ENCODE measurements at regions not wholly inside any gene's neighbourhood (a gene's known extent, or its start where the extent isn't known, plus 50 kb on each side); places are given as distances from the start of the nearest gene placed in this dataset.

DNA sequence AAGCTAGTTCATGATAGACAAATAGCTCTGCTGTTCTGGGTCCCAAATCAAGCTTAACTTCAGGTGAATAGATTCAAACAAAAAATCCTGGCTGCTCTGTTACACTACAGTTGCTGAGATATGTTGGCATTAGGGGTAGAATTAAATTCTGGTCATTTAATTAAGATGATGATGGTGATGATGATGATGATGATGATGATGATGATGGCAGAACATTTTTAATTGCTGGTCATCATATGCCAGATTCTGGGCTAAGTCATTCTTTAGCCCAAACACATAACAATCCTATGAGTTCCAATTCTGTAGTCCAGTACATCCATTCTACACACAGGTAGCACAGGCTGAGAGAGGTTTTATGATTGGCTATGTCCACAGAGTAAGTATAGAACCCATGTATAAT, 741.5 kb downstream of the STIM2 start:
- H3K4me1 ChIP-seq (ENCODE audit: insufficient read depth, low read length), result no peaks in the 10 kb centered on the region
- no peaks in the 10 kb centered on the region for H3K9me3 ChIP-seq (ENCODE audit: insufficient read depth, low read depth, low read length)
- no peaks in the 10 kb centered on the region for H4K20me1 ChIP-seq (ENCODE audit: insufficient read depth, low read length)
- no peaks in the 10 kb centered on the region for H3K27me3 Mint-ChIP-seq (ENCODE audit: low read depth, unreplicated experiment)
- TF ChIP-seq, protein P1, sequence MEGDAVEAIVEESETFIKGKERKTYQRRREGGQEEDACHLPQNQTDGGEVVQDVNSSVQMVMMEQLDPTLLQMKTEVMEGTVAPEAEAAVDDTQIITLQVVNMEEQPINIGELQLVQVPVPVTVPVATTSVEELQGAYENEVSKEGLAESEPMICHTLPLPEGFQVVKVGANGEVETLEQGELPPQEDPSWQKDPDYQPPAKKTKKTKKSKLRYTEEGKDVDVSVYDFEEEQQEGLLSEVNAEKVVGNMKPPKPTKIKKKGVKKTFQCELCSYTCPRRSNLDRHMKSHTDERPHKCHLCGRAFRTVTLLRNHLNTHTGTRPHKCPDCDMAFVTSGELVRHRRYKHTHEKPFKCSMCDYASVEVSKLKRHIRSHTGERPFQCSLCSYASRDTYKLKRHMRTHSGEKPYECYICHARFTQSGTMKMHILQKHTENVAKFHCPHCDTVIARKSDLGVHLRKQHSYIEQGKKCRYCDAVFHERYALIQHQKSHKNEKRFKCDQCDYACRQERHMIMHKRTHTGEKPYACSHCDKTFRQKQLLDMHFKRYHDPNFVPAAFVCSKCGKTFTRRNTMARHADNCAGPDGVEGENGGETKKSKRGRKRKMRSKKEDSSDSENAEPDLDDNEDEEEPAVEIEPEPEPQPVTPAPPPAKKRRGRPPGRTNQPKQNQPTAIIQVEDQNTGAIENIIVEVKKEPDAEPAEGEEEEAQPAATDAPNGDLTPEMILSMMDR (IDR thresholded peaks at IDR 0.05; ENCODE audit: insufficient read depth, low read depth, low read length), result no peak
- no peak for TF ChIP-seq EZH2 (IDR thresholded peaks at IDR 0.05; ENCODE audit: insufficient read depth, low read length)
- DNase-seq (ENCODE audit: low read depth), result no peak
- H3K4me3 Mint-ChIP-seq (ENCODE audit: unreplicated experiment), result no peak overlapping the region
- H2AFZ ChIP-seq (ENCODE audit: low read depth, low read length), result no peak overlapping the region
- peaks cover 2% of the 10 kb centered on the region for H3K9me3 Mint-ChIP-seq (ENCODE audit: unreplicated experiment)
- H3K27me3 ChIP-seq (ENCODE audit: insufficient read depth, low read length), result no peaks in the 10 kb centered on the region
- no peak overlapping the region for H3K4me3 ChIP-seq (ENCODE audit: insufficient read depth, low read depth, low read length)
- FAIRE-seq, result no peak
- no peaks in the 10 kb centered on the region for H3K36me3 Mint-ChIP-seq (ENCODE audit: low read depth, unreplicated experiment)
- no peak overlapping the region for H3K27ac Mint-ChIP-seq (ENCODE audit: unreplicated experiment)
- no peaks in the 10 kb centered on the region for H3K36me3 ChIP-seq (ENCODE audit: insufficient read depth, low read length)
- no peak overlapping the region for H3K27ac ChIP-seq (ENCODE audit: low read depth, low read length)
- H3K79me2 ChIP-seq (ENCODE audit: insufficient read depth, low read length), result no peaks in the 10 kb centered on the region
- no peak overlapping the region for H3K9ac ChIP-seq (ENCODE audit: low read length)
- no peak overlapping the region for H3K4me2 ChIP-seq (ENCODE audit: low read length)
- peaks cover 2% of the 10 kb centered on the region for H3K4me1 Mint-ChIP-seq (ENCODE audit: low read depth, unreplicated experiment)

GRCh38 chr4:27604692-27605091, 744.1 kb downstream of the STIM2 start:
- Mint-ChIP-seq H3K27ac (ENCODE audit: unreplicated experiment) (no peak overlapping the region), H3K4me1 (ENCODE audit: low read depth, unreplicated experiment) (no peaks in the 10 kb centered on the region), H3K4me3 (ENCODE audit: unreplicated experiment) (no peak overlapping the region), H3K36me3 (ENCODE audit: low read depth, unreplicated experiment) (no peaks in the 10 kb centered on the region), H3K9me3 (ENCODE audit: unreplicated experiment) (peaks cover 4% of the 10 kb centered on the region), H3K27me3 (ENCODE audit: low read depth, unreplicated experiment) (no peaks in the 10 kb centered on the region)
- Histone ChIP-seq H3K9ac (ENCODE audit: low read length) (no peak overlapping the region), H3K4me3 (ENCODE audit: insufficient read depth, low read depth, low read length) (no peak overlapping the region), H2AFZ (ENCODE audit: low read depth, low read length) (no peak overlapping the region), H3K36me3 (ENCODE audit: insufficient read depth, low read length) (no peaks in the 10 kb centered on the region), H4K20me1 (ENCODE audit: insufficient read depth, low read length) (no peaks in the 10 kb centered on the region), H3K9me3 (ENCODE audit: insufficient read depth, low read depth, low read length) (no peaks in the 10 kb centered on the region), H3K27ac (ENCODE audit: low read depth, low read length) (no peak overlapping the region), H3K79me2 (ENCODE audit: insufficient read depth, low read length) (no peaks in the 10 kb centered on the region), H3K4me1 (ENCODE audit: insufficient read depth, low read length) (no peaks in the 10 kb centered on the region), H3K4me2 (ENCODE audit: low read length) (no peak overlapping the region), H3K27me3 (ENCODE audit: insufficient read depth, low read length) (no peaks in the 10 kb centered on the region)
- FAIRE-seq (no peak), DNase-seq (ENCODE audit: low read depth) (no peak)
- TF ChIP-seq, protein P1 (IDR thresholded peaks at IDR 0.05; ENCODE audit: insufficient read depth, low read depth, low read length), result no peak
- TF ChIP-seq EZH2 (IDR thresholded peaks at IDR 0.05; ENCODE audit: insufficient read depth, low read length), result no peak

DNA sequence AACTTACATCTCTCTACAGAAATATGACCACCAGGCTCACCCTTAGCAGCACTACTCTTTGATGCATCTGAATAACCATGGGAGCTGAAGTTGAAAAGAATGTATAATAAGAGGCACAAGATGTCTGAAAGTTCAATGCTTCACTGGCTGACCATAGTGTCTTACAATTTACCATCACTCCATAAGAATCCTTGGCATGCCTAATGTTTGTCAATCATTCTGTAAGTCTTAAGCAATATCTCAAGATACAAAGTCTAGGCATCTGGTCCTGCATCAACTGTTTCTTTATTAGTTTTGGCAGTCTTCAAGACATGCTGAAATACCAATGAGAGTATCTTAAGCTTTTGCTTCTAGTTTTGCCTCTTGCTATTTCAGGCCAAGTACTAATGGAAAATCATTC, 755.5 kb downstream of the STIM2 start:
- FAIRE-seq, result no peak
- Histone ChIP-seq H3K9me3 (ENCODE audit: insufficient read depth, low read depth, low read length) (no peaks in the 10 kb centered on the region), H3K4me2 (ENCODE audit: low read length) (no peak overlapping the region), H3K27me3 (ENCODE audit: insufficient read depth, low read length) (no peaks in the 10 kb centered on the region), H3K27ac (ENCODE audit: low read depth, low read length) (no peak overlapping the region), H3K79me2 (ENCODE audit: insufficient read depth, low read length) (no peaks in the 10 kb centered on the region), H3K9ac (ENCODE audit: low read length) (no peak overlapping the region), H2AFZ (ENCODE audit: low read depth, low read length) (no peak overlapping the region), H3K4me1 (ENCODE audit: insufficient read depth, low read length) (no peaks in the 10 kb centered on the region), H4K20me1 (ENCODE audit: insufficient read depth, low read length) (no peaks in the 10 kb centered on the region), H3K36me3 (ENCODE audit: insufficient read depth, low read length) (no peaks in the 10 kb centered on the region), H3K4me3 (ENCODE audit: insufficient read depth, low read depth, low read length) (no peak overlapping the region)
- TF ChIP-seq, protein P1 (IDR thresholded peaks at IDR 0.05; ENCODE audit: insufficient read depth, low read depth, low read length), result no peak
- no peak for TF ChIP-seq EZH2 (IDR thresholded peaks at IDR 0.05; ENCODE audit: insufficient read depth, low read length)
- Mint-ChIP-seq H3K36me3 (ENCODE audit: low read depth, unreplicated experiment) (no peaks in the 10 kb centered on the region), H3K27ac (ENCODE audit: unreplicated experiment) (peak overlapping the region; percentile 73), H3K4me3 (ENCODE audit: unreplicated experiment) (no peak overlapping the region), H3K9me3 (ENCODE audit: unreplicated experiment) (no peaks in the 10 kb centered on the region), H3K4me1 (ENCODE audit: low read depth, unreplicated experiment) (peaks cover 15% of the 10 kb centered on the region), H3K27me3 (ENCODE audit: low read depth, unreplicated experiment) (no peaks in the 10 kb centered on the region)
- peak; percentile 27 for DNase-seq (ENCODE audit: low read depth)

Data from astrocyte (in vitro differentiated cells and primary cell).